ENCODE measurements at regions not wholly inside any gene's neighbourhood (a gene's known extent, or its start where the extent isn't known, plus 50 kb on each side); places are given as distances from the start of the nearest gene placed in this dataset.
"Not testable (repeated sequence)": the region's sequence is repeated elsewhere in the genome, so short reads cannot be mapped to it uniquely, and the experiment has no call there.

- no peak for DNase-seq
- no peak overlapping the region for H3K4me2 ChIP-seq (ENCODE audit: low read depth, low read length)
- no peaks in the 10 kb centered on the region for H3F3A ChIP-seq (ENCODE audit: insufficient read depth, low read length)
- no peak for TF ChIP-seq EZH2phosphoT487 (IDR thresholded peaks at IDR 0.05; ENCODE audit: low read length)
- TF ChIP-seq, protein P1, sequence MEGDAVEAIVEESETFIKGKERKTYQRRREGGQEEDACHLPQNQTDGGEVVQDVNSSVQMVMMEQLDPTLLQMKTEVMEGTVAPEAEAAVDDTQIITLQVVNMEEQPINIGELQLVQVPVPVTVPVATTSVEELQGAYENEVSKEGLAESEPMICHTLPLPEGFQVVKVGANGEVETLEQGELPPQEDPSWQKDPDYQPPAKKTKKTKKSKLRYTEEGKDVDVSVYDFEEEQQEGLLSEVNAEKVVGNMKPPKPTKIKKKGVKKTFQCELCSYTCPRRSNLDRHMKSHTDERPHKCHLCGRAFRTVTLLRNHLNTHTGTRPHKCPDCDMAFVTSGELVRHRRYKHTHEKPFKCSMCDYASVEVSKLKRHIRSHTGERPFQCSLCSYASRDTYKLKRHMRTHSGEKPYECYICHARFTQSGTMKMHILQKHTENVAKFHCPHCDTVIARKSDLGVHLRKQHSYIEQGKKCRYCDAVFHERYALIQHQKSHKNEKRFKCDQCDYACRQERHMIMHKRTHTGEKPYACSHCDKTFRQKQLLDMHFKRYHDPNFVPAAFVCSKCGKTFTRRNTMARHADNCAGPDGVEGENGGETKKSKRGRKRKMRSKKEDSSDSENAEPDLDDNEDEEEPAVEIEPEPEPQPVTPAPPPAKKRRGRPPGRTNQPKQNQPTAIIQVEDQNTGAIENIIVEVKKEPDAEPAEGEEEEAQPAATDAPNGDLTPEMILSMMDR (IDR thresholded peaks at IDR 0.05; ENCODE audit: low read length): no peak
- no peak for TF ChIP-seq EZH2 (optimal IDR thresholded peaks at IDR 0.05; ENCODE audit: low read depth, low read length)
- H3K36me3 ChIP-seq (replicated peaks; ENCODE audit: insufficient read depth, low read length): no peaks in the 10 kb centered on the region
- no peaks in the 10 kb centered on the region for H3K9me2 ChIP-seq (replicated peaks; ENCODE audit: insufficient read depth, low read length)
- no peak overlapping the region for H3K27ac ChIP-seq (ENCODE audit: low read length)
- H3K4me1 ChIP-seq (ENCODE audit: low read length): no peaks in the 10 kb centered on the region
- no peak overlapping the region for H3K4me3 ChIP-seq (ENCODE audit: low read length)
- peaks cover 68% of the 10 kb centered on the region for H3K27me3 ChIP-seq (replicated peaks; ENCODE audit: insufficient read depth, low read length)
- no peaks in the 10 kb centered on the region for H3K9me3 ChIP-seq (replicated peaks; ENCODE audit: insufficient read depth, low read length)
- no peaks in the 10 kb centered on the region for H4K20me1 ChIP-seq (ENCODE audit: insufficient read depth, low read length)
- H2AFZ ChIP-seq (ENCODE audit: low read length): no peak overlapping the region
- no peak overlapping the region for H3K9ac ChIP-seq (ENCODE audit: low read length)
- no peaks in the 10 kb centered on the region for H3K79me2 ChIP-seq (ENCODE audit: low read length)
Measured at GRCh38 chr20:50332491-50332980, 141.9 kb downstream of the CEBPB start.

- peaks cover 4% of the 10 kb centered on the region for H3K4me1 ChIP-seq (ENCODE audit: low read length)
- peaks cover 66% of the 10 kb centered on the region for H3K27me3 ChIP-seq (replicated peaks; ENCODE audit: insufficient read depth, low read length)
- TF ChIP-seq EZH2phosphoT487 (IDR thresholded peaks at IDR 0.05; ENCODE audit: low read length) (no peak), EZH2 (optimal IDR thresholded peaks at IDR 0.05; ENCODE audit: low read depth, low read length) (no peak)
- TF ChIP-seq, protein P1 (IDR thresholded peaks at IDR 0.05; ENCODE audit: low read length): no peak
- H3K4me2 ChIP-seq (ENCODE audit: low read depth, low read length): no peak overlapping the region
- no peak overlapping the region for H2AFZ ChIP-seq (ENCODE audit: low read length)
- H4K20me1 ChIP-seq (ENCODE audit: insufficient read depth, low read length): no peaks in the 10 kb centered on the region
- no peaks in the 10 kb centered on the region for H3K36me3 ChIP-seq (replicated peaks; ENCODE audit: insufficient read depth, low read length)
- no peak for DNase-seq
- no peaks in the 10 kb centered on the region for H3K9me2 ChIP-seq (replicated peaks; ENCODE audit: insufficient read depth, low read length)
- no peak overlapping the region for H3K4me3 ChIP-seq (ENCODE audit: low read length)
- no peaks in the 10 kb centered on the region for H3K9me3 ChIP-seq (replicated peaks; ENCODE audit: insufficient read depth, low read length)
- H3F3A ChIP-seq (ENCODE audit: insufficient read depth, low read length): no peaks in the 10 kb centered on the region; the same call in 1 of the 2 replicates
- no peak overlapping the region for H3K9ac ChIP-seq (ENCODE audit: low read length)
- no peaks in the 10 kb centered on the region for H3K79me2 ChIP-seq (ENCODE audit: low read length)
- no peak overlapping the region for H3K27ac ChIP-seq (ENCODE audit: low read length)
Measured at GRCh38 chr20:50333131-50333670, 142.6 kb downstream of the CEBPB start.

GRCh38 chr20:50333812-50334211 lies 143.2 kb downstream of the CEBPB start:
- no peaks in the 10 kb centered on the region for H4K20me1 ChIP-seq (ENCODE audit: insufficient read depth, low read length)
- DNase-seq: no peak
- no peak overlapping the region for H3K4me2 ChIP-seq (ENCODE audit: low read depth, low read length)
- H2AFZ ChIP-seq (ENCODE audit: low read length): no peak overlapping the region
- no peak overlapping the region for H3K27ac ChIP-seq (ENCODE audit: low read length)
- H3K79me2 ChIP-seq (ENCODE audit: low read length): no peaks in the 10 kb centered on the region
- peaks cover 10% of the 10 kb centered on the region for H3K4me1 ChIP-seq (ENCODE audit: low read length)
- H3K9me2 ChIP-seq (replicated peaks; ENCODE audit: insufficient read depth, low read length): no peaks in the 10 kb centered on the region
- H3K9me3 ChIP-seq (replicated peaks; ENCODE audit: insufficient read depth, low read length): no peaks in the 10 kb centered on the region
- H3K27me3 ChIP-seq (replicated peaks; ENCODE audit: insufficient read depth, low read length): peaks cover 60% of the 10 kb centered on the region
- no peak overlapping the region for H3K4me3 ChIP-seq (ENCODE audit: low read length)
- no peaks in the 10 kb centered on the region for H3K36me3 ChIP-seq (replicated peaks; ENCODE audit: insufficient read depth, low read length)
- TF ChIP-seq, protein P1 (IDR thresholded peaks at IDR 0.05; ENCODE audit: low read length): no peak
- TF ChIP-seq EZH2 (optimal IDR thresholded peaks at IDR 0.05; ENCODE audit: low read depth, low read length) (no peak), EZH2phosphoT487 (IDR thresholded peaks at IDR 0.05; ENCODE audit: low read length) (no peak)
- no peak overlapping the region for H3K9ac ChIP-seq (ENCODE audit: low read length)
- peaks cover 3% of the 10 kb centered on the region for H3F3A ChIP-seq (ENCODE audit: insufficient read depth, low read length)

GRCh38 chr20:50334512-50334911 lies 143.9 kb downstream of the CEBPB start:
- peaks cover 17% of the 10 kb centered on the region for H3K4me1 ChIP-seq (ENCODE audit: low read length)
- not testable (repeated sequence) for H3K9me3 ChIP-seq (replicated peaks; ENCODE audit: insufficient read depth, low read length); H3K79me2 ChIP-seq (ENCODE audit: low read length); H2AFZ ChIP-seq (ENCODE audit: low read length); H3K4me2 ChIP-seq (ENCODE audit: low read depth, low read length); H4K20me1 ChIP-seq (ENCODE audit: insufficient read depth, low read length); DNase-seq; H3K36me3 ChIP-seq (replicated peaks; ENCODE audit: insufficient read depth, low read length); H3K4me3 ChIP-seq (ENCODE audit: low read length); H3K27ac ChIP-seq (ENCODE audit: low read length); H3K9ac ChIP-seq (ENCODE audit: low read length); H3K9me2 ChIP-seq (replicated peaks; ENCODE audit: insufficient read depth, low read length); H3F3A ChIP-seq (ENCODE audit: insufficient read depth, low read length)
- H3K27me3 ChIP-seq (replicated peaks; ENCODE audit: insufficient read depth, low read length): peaks cover 55% of the 10 kb centered on the region
